ENCODE measurements at regions not wholly inside any gene's neighbourhood (a gene's known extent, or its start where the extent isn't known, plus 50 kb on each side); places are given as distances from the start of the nearest gene placed in this dataset.
A peak's percentile ranks its signal among the peaks of the same experiment; 100 is the strongest.

GRCh38 chr5:133679534-133679933 is 67.2 kb upstream of the FSTL4 start:
- H3K9me3 ChIP-seq, result no peaks in the 10 kb centered on the region
- no peak for TF ChIP-seq CTCF (IDR thresholded peaks at IDR 0.05)
- H3K36me3 ChIP-seq, result no peaks in the 10 kb centered on the region
- H3K27ac ChIP-seq, result no peak overlapping the region
- DNase-seq (no peak), ATAC-seq (no peak)
- intact Hi-C loops (cut with DNase I), result no loop called here
- H3K4me1 ChIP-seq, result no peaks in the 10 kb centered on the region
- no peak overlapping the region for H3K4me3 ChIP-seq
- no peaks in the 10 kb centered on the region for H3K27me3 ChIP-seq

- H3K4me1 ChIP-seq, result no peaks in the 10 kb centered on the region
Measured at GRCh38 chr5:133675376-133676154, 63.2 kb upstream of the FSTL4 start.

GRCh38 chr5:133670336-133670735 is 58.0 kb upstream of the FSTL4 start:
- no peak for TF ChIP-seq CTCF (IDR thresholded peaks at IDR 0.05)
- DNase-seq (no peak), ATAC-seq (no peak)
- Histone ChIP-seq H3K4me1 (no peaks in the 10 kb centered on the region), H3K27ac (no peak overlapping the region), H3K27me3 (no peaks in the 10 kb centered on the region), H3K36me3 (no peaks in the 10 kb centered on the region), H3K4me3 (no peak overlapping the region), H3K9me3 (no peaks in the 10 kb centered on the region)
- intact Hi-C loops (cut with DNase I), result no loop called here

More at GRCh38 chr5:133675376-133676154, 63.2 kb upstream of the FSTL4 start:
- no peak overlapping the region for H3K27ac ChIP-seq
- no peaks in the 10 kb centered on the region for H3K9me3 ChIP-seq
- no peak for TF ChIP-seq CTCF (IDR thresholded peaks at IDR 0.05)
- intact Hi-C loops (cut with DNase I), result no loop called here
- H3K36me3 ChIP-seq, result no peaks in the 10 kb centered on the region
- no peak overlapping the region for H3K4me3 ChIP-seq
- no peaks in the 10 kb centered on the region for H3K27me3 ChIP-seq
- no peak for DNase-seq
- ATAC-seq, result peak; percentile 30

GRCh38 chr5:133669472-133669871 is 57.1 kb upstream of the FSTL4 start:
- H3K27me3 ChIP-seq, result no peaks in the 10 kb centered on the region
- intact Hi-C loops (cut with DNase I), result no loop called here
- ATAC-seq (no peak), DNase-seq (no peak)
- H3K36me3 ChIP-seq, result no peaks in the 10 kb centered on the region
- no peak for TF ChIP-seq CTCF (IDR thresholded peaks at IDR 0.05)
- no peaks in the 10 kb centered on the region for H3K9me3 ChIP-seq
- no peak overlapping the region for H3K4me3 ChIP-seq
- no peak overlapping the region for H3K27ac ChIP-seq
- H3K4me1 ChIP-seq, result no peaks in the 10 kb centered on the region

GRCh38 chr5:133668458-133668857 is 56.1 kb upstream of the FSTL4 start:
- H3K4me3 ChIP-seq, result no peak overlapping the region
- ATAC-seq, result no peak
- H3K27me3 ChIP-seq, result no peaks in the 10 kb centered on the region
- TF ChIP-seq CTCF (IDR thresholded peaks at IDR 0.05), result no peak
- DNase-seq, result no peak
- no peaks in the 10 kb centered on the region for H3K9me3 ChIP-seq
- no peaks in the 10 kb centered on the region for H3K36me3 ChIP-seq
- no peaks in the 10 kb centered on the region for H3K4me1 ChIP-seq
- H3K27ac ChIP-seq, result no peak overlapping the region
- intact Hi-C loops (cut with DNase I), result no loop called here

All from upper lobe of right lung (tissue), 1 donor.